IMR-90 (cell line): ENCODE measurements at regions not wholly inside any gene's neighbourhood (a gene's known extent, or its start where the extent isn't known, plus 50 kb on each side); places are given as distances from the start of the nearest gene placed in this dataset.

Source experiments
- CEBPB ChIP-seq: IDR thresholded peaks from 2 replicates; pipeline ENCODE4 v1.6.1; 2012; ENCODE audit warnings: low read depth, low read length, improper control_type of control experiment
- POLR2A ChIP-seq: IDR thresholded peaks from 2 replicates; pipeline ENCODE4 v1.6.1; 2012; ENCODE audit warnings: mild to moderate bottlenecking, low read depth, low read length
- RFX5 ChIP-seq: IDR thresholded peaks from 2 replicates; pipeline ENCODE4 v1.8.0; 2012; ENCODE audit warnings: low read depth, mild to moderate bottlenecking, low read length, moderate library complexity
- TF ChIP-seq, protein P1 (sequence below): conservative IDR thresholded peaks from 2 replicates; pipeline ENCODE4 v1.5.1; 2012; ENCODE audit warnings: mild to moderate bottlenecking, low read depth, low read length, improper control_type of control experiment
- TF ChIP-seq, protein P2 (sequence below): fragments of 150-350 bp; IDR thresholded peaks from 2 replicates; pipeline ENCODE4 v1.6.1; 2017; ENCODE audit warnings: mild to moderate bottlenecking, antibody characterized with exemption, low read length, low read depth

DNA sequence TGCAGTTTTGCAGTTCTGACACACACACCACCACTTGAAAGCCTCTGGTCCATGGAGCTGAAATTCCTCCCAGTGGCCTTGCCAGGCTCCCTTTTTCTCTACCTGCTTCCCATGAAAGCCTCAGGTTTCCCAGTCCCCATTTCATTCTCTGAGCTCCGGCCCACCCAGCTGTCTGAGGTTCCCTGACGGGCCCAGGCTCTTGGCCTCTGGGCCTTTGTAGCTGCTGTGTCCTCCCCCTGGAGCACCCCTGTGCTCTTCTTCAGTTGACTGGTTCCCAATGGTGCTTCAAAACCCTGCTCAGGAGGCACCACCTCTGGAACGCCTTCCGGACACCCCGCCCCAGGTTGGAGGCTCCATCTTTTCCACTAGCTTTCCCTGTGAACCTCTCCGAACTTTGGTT is 155.9 kb upstream of the SHB start:
- no peak for TF ChIP-seq CEBPB
- TF ChIP-seq, protein P1, sequence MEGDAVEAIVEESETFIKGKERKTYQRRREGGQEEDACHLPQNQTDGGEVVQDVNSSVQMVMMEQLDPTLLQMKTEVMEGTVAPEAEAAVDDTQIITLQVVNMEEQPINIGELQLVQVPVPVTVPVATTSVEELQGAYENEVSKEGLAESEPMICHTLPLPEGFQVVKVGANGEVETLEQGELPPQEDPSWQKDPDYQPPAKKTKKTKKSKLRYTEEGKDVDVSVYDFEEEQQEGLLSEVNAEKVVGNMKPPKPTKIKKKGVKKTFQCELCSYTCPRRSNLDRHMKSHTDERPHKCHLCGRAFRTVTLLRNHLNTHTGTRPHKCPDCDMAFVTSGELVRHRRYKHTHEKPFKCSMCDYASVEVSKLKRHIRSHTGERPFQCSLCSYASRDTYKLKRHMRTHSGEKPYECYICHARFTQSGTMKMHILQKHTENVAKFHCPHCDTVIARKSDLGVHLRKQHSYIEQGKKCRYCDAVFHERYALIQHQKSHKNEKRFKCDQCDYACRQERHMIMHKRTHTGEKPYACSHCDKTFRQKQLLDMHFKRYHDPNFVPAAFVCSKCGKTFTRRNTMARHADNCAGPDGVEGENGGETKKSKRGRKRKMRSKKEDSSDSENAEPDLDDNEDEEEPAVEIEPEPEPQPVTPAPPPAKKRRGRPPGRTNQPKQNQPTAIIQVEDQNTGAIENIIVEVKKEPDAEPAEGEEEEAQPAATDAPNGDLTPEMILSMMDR = no peak
- TF ChIP-seq POLR2A = no peak
- TF ChIP-seq, protein P2, sequence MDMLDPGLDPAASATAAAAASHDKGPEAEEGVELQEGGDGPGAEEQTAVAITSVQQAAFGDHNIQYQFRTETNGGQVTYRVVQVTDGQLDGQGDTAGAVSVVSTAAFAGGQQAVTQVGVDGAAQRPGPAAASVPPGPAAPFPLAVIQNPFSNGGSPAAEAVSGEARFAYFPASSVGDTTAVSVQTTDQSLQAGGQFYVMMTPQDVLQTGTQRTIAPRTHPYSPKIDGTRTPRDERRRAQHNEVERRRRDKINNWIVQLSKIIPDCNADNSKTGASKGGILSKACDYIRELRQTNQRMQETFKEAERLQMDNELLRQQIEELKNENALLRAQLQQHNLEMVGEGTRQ = no peak
- TF ChIP-seq RFX5 = no peak
